Nephron (organoid): ENCODE measurements at regions not wholly inside any gene's neighbourhood (a gene's known extent, or its start where the extent isn't known, plus 50 kb on each side); places are given as distances from the start of the nearest gene placed in this dataset.

Experiments used
- H3K27ac Mint-ChIP-seq, 3 experiments: 2 replicates each; pipeline ENCODE4 v1.8.0; 2020; ENCODE audit warnings: mixed read lengths in 3 of 3, mild to moderate bottlenecking in 2 of 3, moderate library complexity in 1 of 3
- H3K27me3 Mint-ChIP-seq: 2 replicates; pipeline ENCODE4 v1.8.0; 2021; ENCODE audit warnings: low read depth, mild to moderate bottlenecking, moderate library complexity, mixed read lengths
- H3K36me3 Mint-ChIP-seq: 2 replicates; pipeline ENCODE4 v1.8.0; 2020; ENCODE audit warnings: low read depth, mixed read lengths
- H3K4me1 Mint-ChIP-seq: 2 replicates; pipeline ENCODE4 v1.8.0; 2020; ENCODE audit warnings: mixed read lengths
- H3K4me3 Mint-ChIP-seq, 3 experiments: 2 replicates each; pipeline ENCODE4 v1.8.0; 2020; ENCODE audit warnings: mild to moderate bottlenecking in 3 of 3, mixed read lengths in 3 of 3, moderate library complexity in 2 of 3
- H3K9me3 Mint-ChIP-seq: 2 replicates; pipeline ENCODE4 v1.8.0; 2020; ENCODE audit warnings: mixed read lengths
- CTCF ChIP-seq, 3 experiments: fragments of 200-600 bp; sonication (generic); IDR thresholded peaks; one replicate each; pipeline ENCODE4 v1.5.0; 2021; ENCODE audit warnings: antibody characterized with exemption in 3 of 3; ENCODE audit not compliant: unreplicated experiment in 3 of 3

DNA sequence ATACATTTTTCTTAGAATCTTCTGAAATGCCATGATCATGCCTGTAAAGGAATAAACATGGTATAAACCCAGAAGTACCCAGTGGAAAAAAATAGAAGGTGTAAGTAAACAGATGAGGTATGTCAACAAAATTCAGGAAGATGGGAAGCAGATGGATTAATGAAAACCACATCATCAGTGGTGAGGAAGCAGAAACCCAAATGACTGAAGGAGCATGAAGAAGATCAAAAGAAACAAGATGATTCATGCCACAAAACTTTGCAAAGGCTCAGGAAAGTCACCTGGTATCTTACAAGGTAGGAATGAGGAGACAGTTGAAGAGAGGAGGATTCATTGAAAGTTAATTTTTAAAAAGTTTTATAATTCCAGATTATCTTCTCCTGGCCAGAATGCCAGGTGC, 132.8 kb upstream of the PAPPA start:
- H3K36me3 Mint-ChIP-seq: no peaks in the 10 kb centered on the region
- no peaks in the 10 kb centered on the region for H3K4me1 Mint-ChIP-seq
- no peaks in the 10 kb centered on the region for H3K9me3 Mint-ChIP-seq
- no peak overlapping the region for H3K4me3 Mint-ChIP-seq
- no peaks in the 10 kb centered on the region for H3K27me3 Mint-ChIP-seq
- H3K27ac Mint-ChIP-seq: no peak overlapping the region
- TF ChIP-seq CTCF (IDR thresholded peaks at IDR 0.05; ENCODE audit: unreplicated experiment in 3 of 3): no peak

DNA sequence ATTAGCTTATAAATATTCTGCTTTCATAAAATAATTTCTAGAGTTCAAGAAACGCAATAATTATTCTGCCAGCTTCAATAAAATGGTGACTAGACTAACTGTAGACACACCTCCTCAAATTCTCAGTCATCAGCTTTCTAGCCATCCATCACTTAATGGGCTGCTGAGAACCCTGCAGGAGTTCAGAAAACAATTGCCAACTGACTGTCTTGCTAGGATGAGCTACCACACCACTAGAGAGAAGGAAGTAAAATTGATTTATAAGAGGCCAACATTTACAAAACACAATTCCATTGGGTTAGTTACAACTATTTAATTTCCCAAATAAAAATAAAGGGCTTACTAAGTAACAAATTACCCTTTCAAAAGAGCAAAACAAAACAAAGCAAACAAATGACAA, 126.5 kb upstream of the PAPPA start:
- no peak for TF ChIP-seq CTCF (IDR thresholded peaks at IDR 0.05; ENCODE audit: unreplicated experiment in 3 of 3)
- H3K36me3 Mint-ChIP-seq: peaks cover 4% of the 10 kb centered on the region
- H3K27ac Mint-ChIP-seq: no peak overlapping the region
- no peak overlapping the region for H3K4me3 Mint-ChIP-seq
- peaks cover 20% of the 10 kb centered on the region for H3K9me3 Mint-ChIP-seq
- peaks cover 8% of the 10 kb centered on the region for H3K4me1 Mint-ChIP-seq
- no peaks in the 10 kb centered on the region for H3K27me3 Mint-ChIP-seq

GRCh38 chr9:116027511-116027910, 126.1 kb upstream of the PAPPA start:
- Mint-ChIP-seq H3K4me3 (no peak overlapping the region), H3K27me3 (no peaks in the 10 kb centered on the region), H3K9me3 (peaks cover 20% of the 10 kb centered on the region), H3K4me1 (peaks cover 8% of the 10 kb centered on the region), H3K36me3 (peaks cover 4% of the 10 kb centered on the region), H3K27ac (peak overlapping the region in 1 of 3 experiments; percentile 23)
- TF ChIP-seq CTCF (IDR thresholded peaks at IDR 0.05; ENCODE audit: unreplicated experiment in 3 of 3): no peak

- Mint-ChIP-seq H3K4me3 (no peak overlapping the region), H3K36me3 (peaks cover 4% of the 10 kb centered on the region), H3K9me3 (peaks cover 20% of the 10 kb centered on the region), H3K27ac (peak overlapping the region in 1 of 3 experiments; percentile 23), H3K4me1 (peaks cover 8% of the 10 kb centered on the region), H3K27me3 (no peaks in the 10 kb centered on the region)
- TF ChIP-seq CTCF (IDR thresholded peaks at IDR 0.05; ENCODE audit: unreplicated experiment in 3 of 3): no peak
Observed at GRCh38 chr9:116027951-116028350, 125.6 kb upstream of the PAPPA start.

DNA sequence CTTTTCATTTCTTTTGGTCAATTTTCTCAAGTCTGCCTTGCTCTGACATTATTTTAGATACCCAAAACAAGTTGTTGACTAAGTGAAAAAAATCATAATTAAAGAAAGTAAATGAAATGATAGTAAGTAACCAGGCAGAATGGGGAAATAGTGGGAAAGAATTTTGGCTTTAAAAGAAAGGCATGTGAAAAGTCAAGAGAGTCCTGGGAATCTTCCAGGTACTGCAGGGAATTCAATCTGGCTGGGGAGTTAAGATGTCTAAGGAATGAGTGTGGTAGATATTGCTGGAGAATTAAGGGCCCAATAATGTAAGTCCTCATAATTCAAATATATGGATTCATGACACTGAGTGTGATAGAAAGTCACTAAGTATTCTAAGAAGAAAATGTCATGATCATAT, 123.1 kb upstream of the PAPPA start:
- H3K36me3 Mint-ChIP-seq: peaks cover 4% of the 10 kb centered on the region
- H3K9me3 Mint-ChIP-seq: peaks cover 20% of the 10 kb centered on the region
- H3K4me3 Mint-ChIP-seq: no peak overlapping the region
- TF ChIP-seq CTCF (IDR thresholded peaks at IDR 0.05; ENCODE audit: unreplicated experiment in 3 of 3): no peak
- H3K27ac Mint-ChIP-seq: peak overlapping the region in 1 of 3 experiments; percentile 28
- peaks cover 12% of the 10 kb centered on the region for H3K4me1 Mint-ChIP-seq
- H3K27me3 Mint-ChIP-seq: no peaks in the 10 kb centered on the region

DNA sequence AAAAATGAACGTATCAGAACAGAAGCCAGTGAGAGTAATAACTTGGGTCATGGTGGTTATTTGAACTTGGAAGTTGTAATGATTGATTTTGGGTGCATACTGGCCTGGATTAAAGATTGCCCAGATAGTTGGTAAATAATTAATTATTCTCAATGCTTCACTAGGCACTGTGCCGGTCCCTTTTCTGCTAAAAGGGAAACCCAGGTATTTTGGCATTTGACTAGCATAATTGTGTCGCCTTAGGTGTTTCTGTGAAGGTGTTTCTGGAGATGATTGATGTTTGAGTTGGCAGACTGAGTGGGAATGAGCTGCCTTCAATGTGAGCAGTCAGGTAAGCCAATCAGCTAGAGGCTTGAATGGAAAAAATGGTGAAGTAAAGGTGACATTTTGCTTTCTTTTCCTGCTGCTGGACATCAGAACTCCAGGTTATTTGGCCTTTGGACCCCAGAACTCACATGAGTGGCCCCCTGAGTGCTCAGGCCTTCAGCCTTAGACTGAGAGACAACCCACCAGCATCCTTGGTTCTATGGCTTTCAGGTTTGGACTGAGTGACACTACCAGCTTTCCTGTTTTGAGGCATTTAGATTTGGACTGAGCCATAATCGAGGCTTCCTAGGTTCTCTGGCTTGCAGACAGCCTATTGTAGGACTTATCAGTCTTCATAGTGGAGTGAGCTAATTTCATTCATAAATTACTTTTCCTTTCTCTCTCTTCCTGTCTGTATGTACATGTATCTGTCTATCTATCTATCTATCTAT, 120.7 kb upstream of the PAPPA start:
- H3K4me1 Mint-ChIP-seq: peaks cover 14% of the 10 kb centered on the region
- no peak overlapping the region for H3K4me3 Mint-ChIP-seq
- H3K36me3 Mint-ChIP-seq: peaks cover 4% of the 10 kb centered on the region
- H3K27ac Mint-ChIP-seq: peak overlapping the region in 1 of 3 experiments; percentile 94
- peaks cover 18% of the 10 kb centered on the region for H3K9me3 Mint-ChIP-seq
- no peak for TF ChIP-seq CTCF (IDR thresholded peaks at IDR 0.05; ENCODE audit: unreplicated experiment in 3 of 3)
- H3K27me3 Mint-ChIP-seq: no peaks in the 10 kb centered on the region
